Spleen (tissue), 11 donors: ENCODE measurements at regions not wholly inside any gene's neighbourhood (a gene's known extent, or its start where the extent isn't known, plus 50 kb on each side); places are given as distances from the start of the nearest gene placed in this dataset.
"Not testable (repeated sequence)": the region's sequence is repeated elsewhere in the genome, so short reads cannot be mapped to it uniquely, and the experiment has no call there.

Experiments
- DNase-seq: peaks from one replicate; pipeline ENCODE4 v3.0.0-alpha.2; 2020
- H3K27ac ChIP-seq, 8 donors: fragments of 200-600 bp; sonication (generic) in 7 of 8; 1 replicate in 4 of 8; 2 replicates in 4 of 8; pipeline versions ENCODE4 v1.5.0 to v1.8.0; 2016 to 2021; ENCODE audit warnings: inconsistent platforms in 4 of 8, mild to moderate bottlenecking in 4 of 8, moderate library complexity in 1 of 8
- H3K27me3 ChIP-seq, 7 donors: fragments of 200-600 bp; sonication (generic) in 6 of 7; replicated peaks in 1 of 7; 1 replicate in 4 of 7; 2 replicates in 3 of 7; pipeline versions ENCODE4 v1.5.0 to v1.8.0; 2016 to 2021; ENCODE audit warnings: inconsistent platforms in 3 of 7, mild to moderate bottlenecking in 1 of 7
- H3K36me3 ChIP-seq, 6 donors: fragments of 200-600 bp; sonication (generic) in 5 of 6; 1 replicate in 4 of 6; 2 replicates in 2 of 6; pipeline versions ENCODE4 v1.5.0 to v1.8.0; 2016 to 2021; ENCODE audit warnings: inconsistent platforms in 2 of 6
- H3K4me1 ChIP-seq, 6 donors: fragments of 200-600 bp; sonication (generic) in 5 of 6; 1 replicate in 3 of 6; 2 replicates in 3 of 6; pipeline versions ENCODE4 v1.5.0 to v1.8.0; 2016 to 2021; ENCODE audit warnings: inconsistent platforms in 3 of 6
- H3K4me3 ChIP-seq, 8 donors: fragments of 200-600 bp; sonication (generic) in 7 of 8; 1 replicate in 4 of 8; 2 replicates in 4 of 8; pipeline versions ENCODE4 v1.5.0 to v1.8.0; 2016 to 2021; ENCODE audit warnings: inconsistent platforms in 4 of 8, mild to moderate bottlenecking in 4 of 8, moderate library complexity in 2 of 8
- H3K9me3 ChIP-seq, 8 donors: fragments of 200-600 bp; sonication (generic) in 7 of 8; 1 replicate in 4 of 8; 2 replicates in 4 of 8; pipeline versions ENCODE4 v1.5.0 to v1.8.0; 2016 to 2021; ENCODE audit warnings: inconsistent platforms in 4 of 8
- CTCF ChIP-seq, 11 experiments: fragments of 200-600 bp in 7 of 11; fragments of 450-650 bp in 4 of 11; sonication (generic) in 4 of 11; IDR thresholded peaks in 8 of 11; conservative IDR thresholded peaks in 3 of 11; 1 replicate in 7 of 11; 2 replicates in 4 of 11; pipeline versions ENCODE4 v1.4.0 to v1.8.0; 2016 to 2021; ENCODE audit warnings: antibody characterized with exemption in 11 of 11, inconsistent platforms in 4 of 11, mild to moderate bottlenecking in 1 of 11
- POLR2A ChIP-seq, 3 donors: fragments of 450-650 bp; IDR thresholded peaks; one replicate each; pipeline ENCODE4 v1.5.1; 2017; ENCODE audit warnings: antibody characterized with exemption in 3 of 3, mild to moderate bottlenecking in 1 of 3
- POLR2AphosphoS5 ChIP-seq, 3 donors: sonication (generic); formaldehyde crosslinking; IDR thresholded peaks; one replicate each; pipeline ENCODE4 v1.5.1; 2017; ENCODE audit warnings: antibody characterized with exemption in 3 of 3
- WGBS, 5 donors: extraction: QIAGEN DNeasy Blood & Tissue Kit in 3 of 5; methylation state at CpG; one replicate each; pipeline versions ENCODE4 v1.1.5 to v1.1.7; 2013 to 2018; 5-methylcytosine and 5-hydroxymethylcytosine counted together
- intact Hi-C: fragments of 100-400 bp; cut with DNase I; formaldehyde crosslinking; loops from one replicate; pipeline ENCODE4 v1.15.0; 2023; ENCODE audit warnings: low total_unique reads
- donor health status: healthy with polysubstance abuse.
- donor health status: DM: no; HTN: no; CAD: no; lungs with moderate emphysema.
- donor health status: DM: no; HTN: no; CAD: no.
- donor health status: Bipolar disorder and iron deficiency.
- donor health status: healthy.
- donor health status: DM: no; HTN: no; CAD: no.
- donor health status: DM: yes; HTN: yes; CAD: no.

- Histone ChIP-seq H3K36me3 (no peaks in the 10 kb centered on the region), H3K4me1 (no peaks in the 10 kb centered on the region), H3K9me3 (no peaks in the 10 kb centered on the region), H3K27ac (no peak overlapping the region), H3K4me3 (no peak overlapping the region), H3K27me3 (no peaks in the 10 kb centered on the region)
- 73 to 85% (median 77%) methylated on average over 10 of the region's 10 CpGs for WGBS, 5 donors
- intact Hi-C loops: no loop called here
- DNase-seq: no peak
- no peak for TF ChIP-seq CTCF (IDR thresholded peaks at IDR 0.05 in 8 of 11, conservative IDR thresholded peaks at IDR 0.05 in 3 of 11)
- no peak for TF ChIP-seq POLR2A (IDR thresholded peaks at IDR 0.05)
- no peak for TF ChIP-seq POLR2AphosphoS5 (IDR thresholded peaks at IDR 0.05)
Measured at GRCh38 chr6:145562771-145563615, 172.3 kb downstream of the EPM2A start.

GRCh38 chr6:145564553-145564952 is 170.8 kb downstream of the EPM2A start:
- intact Hi-C loops: no loop called here
- Histone ChIP-seq H3K4me3 (no peak overlapping the region), H3K36me3 (no peaks in the 10 kb centered on the region), H3K27me3 (no peaks in the 10 kb centered on the region), H3K27ac (no peak overlapping the region), H3K9me3 (no peaks in the 10 kb centered on the region), H3K4me1 (no peaks in the 10 kb centered on the region)
- TF ChIP-seq POLR2AphosphoS5 (IDR thresholded peaks at IDR 0.05) (no peak), CTCF (IDR thresholded peaks at IDR 0.05 in 8 of 11, conservative IDR thresholded peaks at IDR 0.05 in 3 of 11) (no peak), POLR2A (IDR thresholded peaks at IDR 0.05) (no peak)
- no peak for DNase-seq

- TF ChIP-seq POLR2AphosphoS5 (IDR thresholded peaks at IDR 0.05): no peak
- intact Hi-C loops: no loop called here
- 46 to 67% (median 65%) methylated on average over 1 of the region's 1 CpG for WGBS, 5 donors
Measured at GRCh38 chr6:145567684-145568252, 167.6 kb downstream of the EPM2A start.

GRCh38 chr6:145569140-145569539 is 166.2 kb downstream of the EPM2A start:
- DNase-seq: no peak
- intact Hi-C loops: no loop called here
- WGBS, 5 donors: 74 to 86% (median 77%) methylated on average over 3 of the region's 3 CpGs
- no peaks in the 10 kb centered on the region for H3K4me1 ChIP-seq
- no peaks in the 10 kb centered on the region for H3K36me3 ChIP-seq
- peaks cover 0 to 28% (median 11%) of the 10 kb centered on the region in 8 donors for H3K9me3 ChIP-seq
- H3K27ac ChIP-seq: no peak overlapping the region
- TF ChIP-seq POLR2AphosphoS5 (IDR thresholded peaks at IDR 0.05): no peak
- TF ChIP-seq CTCF (IDR thresholded peaks at IDR 0.05 in 8 of 11, conservative IDR thresholded peaks at IDR 0.05 in 3 of 11): no peak
- TF ChIP-seq POLR2A (IDR thresholded peaks at IDR 0.05): no peak
- no peak overlapping the region for H3K4me3 ChIP-seq
- H3K27me3 ChIP-seq: no peaks in the 10 kb centered on the region

More at GRCh38 chr6:145567684-145568252, 167.6 kb downstream of the EPM2A start:
- DNase-seq: no peak
- peaks cover 0 to 14% (median 0%) of the 10 kb centered on the region in 8 donors for H3K9me3 ChIP-seq
- H3K27ac ChIP-seq: no peak overlapping the region
- no peaks in the 10 kb centered on the region for H3K36me3 ChIP-seq
- H3K4me3 ChIP-seq: no peak overlapping the region
- no peaks in the 10 kb centered on the region for H3K27me3 ChIP-seq
- H3K4me1 ChIP-seq: no peaks in the 10 kb centered on the region

GRCh38 chr6:145570336-145570735 is 165.0 kb downstream of the EPM2A start:
- peaks cover 0 to 40% (median 20%) of the 10 kb centered on the region in 8 donors for H3K9me3 ChIP-seq
- H3K4me3 ChIP-seq, intact Hi-C loops, DNase-seq, H3K27me3 ChIP-seq, H3K4me1 ChIP-seq, H3K36me3 ChIP-seq, H3K27ac ChIP-seq: not testable (repeated sequence)
- 36 to 64% (median 44%) methylated on average over 1 of the region's 1 CpG for WGBS, 5 donors

- H3K36me3 ChIP-seq, DNase-seq, H3K27me3 ChIP-seq, H3K4me3 ChIP-seq, intact Hi-C loops, H3K4me1 ChIP-seq, H3K27ac ChIP-seq: not testable (repeated sequence)
- H3K9me3 ChIP-seq: peaks cover 0 to 79% (median 54%) of the 10 kb centered on the region in 8 donors
- 96 to 100% (median 97%) methylated on average over 1 of the region's 1 CpG for WGBS, 5 donors
Measured at GRCh38 chr6:145574269-145574668, 161.1 kb downstream of the EPM2A start.
